Heart left ventricle (tissue), 16 donors: ENCODE measurements at regions not wholly inside any gene's neighbourhood (a gene's known extent, or its start where the extent isn't known, plus 50 kb on each side); places are given as distances from the start of the nearest gene placed in this dataset.

ENCODE experiments used
- ATAC-seq, 4 donors: fragments of 200-7000 bp; cut with Tn5 transposase; one replicate each; pipeline ENCODE4 v1.9.1; 2020 to 2022; ENCODE audit warnings: moderate library complexity in 4 of 4, mild to moderate bottlenecking in 3 of 4, moderate number of reproducible peaks in 1 of 4
- DNase-seq, 5 donors: peaks; one replicate each; pipeline ENCODE4 v3.0.0-alpha.2; 2020
- H3K27ac ChIP-seq, 12 donors: fragments of 200-600 bp; sonication (generic) in 4 of 12; one replicate each; pipeline versions ENCODE4 v1.5.0 to v1.8.0; 2016 to 2022; ENCODE audit warnings: mild to moderate bottlenecking in 2 of 12
- H3K27me3 ChIP-seq, 9 donors: fragments of 200-600 bp; sonication (generic) in 2 of 9; one replicate each; pipeline versions ENCODE4 v1.5.1 to v1.8.0; 2016 to 2022; ENCODE audit warnings: mild to moderate bottlenecking in 3 of 9
- H3K36me3 ChIP-seq, 9 donors: fragments of 200-600 bp; sonication (generic) in 2 of 9; one replicate each; pipeline versions ENCODE4 v1.5.0 to v1.8.0; 2018 to 2022; ENCODE audit warnings: mild to moderate bottlenecking in 2 of 9
- H3K4me1 ChIP-seq, 12 donors: fragments of 200-600 bp; sonication (generic) in 4 of 12; one replicate each; pipeline versions ENCODE4 v1.5.0 to v1.8.0; 2016 to 2022; ENCODE audit warnings: mild to moderate bottlenecking in 3 of 12
- H3K4me3 ChIP-seq, 12 donors: fragments of 200-600 bp; sonication (generic) in 4 of 12; one replicate each; pipeline versions ENCODE4 v1.5.0 to v1.8.0; 2017 to 2022; ENCODE audit warnings: mild to moderate bottlenecking in 9 of 12, moderate library complexity in 4 of 12
- H3K9me3 ChIP-seq, 12 donors: fragments of 200-600 bp; sonication (generic) in 4 of 12; one replicate each; pipeline versions ENCODE4 v1.5.0 to v1.8.0; 2016 to 2022; ENCODE audit warnings: mild to moderate bottlenecking in 1 of 12
- POLR2A ChIP-seq, 2 donors: fragments of 450-650 bp; IDR thresholded peaks; one replicate each; pipeline ENCODE4 v1.6.1; 2017; ENCODE audit warnings: antibody characterized with exemption in 2 of 2, mild to moderate bottlenecking in 2 of 2, moderate library complexity in 2 of 2
- WGBS, 4 donors: extraction: QIAGEN DNeasy Blood & Tissue Kit in 2 of 4; methylation state at CpG; one replicate each; pipeline versions ENCODE4 v1.1.5 to v1.1.7; 2013 to 2018; 5-methylcytosine and 5-hydroxymethylcytosine counted together
- intact Hi-C, 10 donors: fragments of 100-400 bp; cut with DNase I; formaldehyde crosslinking; loops; one replicate each; pipeline versions ENCODE4 v1.11.1 to v1.14.2; 2022
- TF ChIP-seq, protein P1 (sequence below), 12 donors: fragments of 200-600 bp; sonication (generic) in 4 of 12; IDR thresholded peaks; one replicate each; pipeline versions ENCODE4 v1.5.0 to v1.8.0; 2018 to 2022; ENCODE audit warnings: antibody characterized with exemption in 12 of 12, mild to moderate bottlenecking in 5 of 12
- donor health status: ischemic (EF 13 %, LVEDD 7.1; RV severe dilation, severe dysfunction).
- donor health status: healthy with polysubstance abuse.
- donor health status: DM: no; HTN: yes; CAD: no.
- donor health status: DM: no; HTN: no; CAD: no.
- donor health status: ischemic (EF 25% LVEDD 6.9; RV normal size, moderate dysfunction).
- donor health status: ischemic (EF 25% LVEDD 5.7; RV mildly dilated, moderate dysfunction).
- donor health status: healthy.
- donor health status: DM: yes; HTN: yes; CAD: no.
- donor health status: ischemic (EF 35%, LVEDD 5.7; RV mildly dilated, moderate dysfunction).
- donor health status: nonischemic (EF 11% LVEDD 7.7; RV severe dilation, severe dysfunction).
- donor health status: DM: yes; HTN: yes; CAD: no.
- donor health status: PGD.
- donor health status: ischemic (EF 29% LVEDD 5.4; RV normal size, mild dysfunction).
- donor health status: nonischemic (EF 23%, LVEDD 6.1; RV moderate dilation, normal function).

DNA sequence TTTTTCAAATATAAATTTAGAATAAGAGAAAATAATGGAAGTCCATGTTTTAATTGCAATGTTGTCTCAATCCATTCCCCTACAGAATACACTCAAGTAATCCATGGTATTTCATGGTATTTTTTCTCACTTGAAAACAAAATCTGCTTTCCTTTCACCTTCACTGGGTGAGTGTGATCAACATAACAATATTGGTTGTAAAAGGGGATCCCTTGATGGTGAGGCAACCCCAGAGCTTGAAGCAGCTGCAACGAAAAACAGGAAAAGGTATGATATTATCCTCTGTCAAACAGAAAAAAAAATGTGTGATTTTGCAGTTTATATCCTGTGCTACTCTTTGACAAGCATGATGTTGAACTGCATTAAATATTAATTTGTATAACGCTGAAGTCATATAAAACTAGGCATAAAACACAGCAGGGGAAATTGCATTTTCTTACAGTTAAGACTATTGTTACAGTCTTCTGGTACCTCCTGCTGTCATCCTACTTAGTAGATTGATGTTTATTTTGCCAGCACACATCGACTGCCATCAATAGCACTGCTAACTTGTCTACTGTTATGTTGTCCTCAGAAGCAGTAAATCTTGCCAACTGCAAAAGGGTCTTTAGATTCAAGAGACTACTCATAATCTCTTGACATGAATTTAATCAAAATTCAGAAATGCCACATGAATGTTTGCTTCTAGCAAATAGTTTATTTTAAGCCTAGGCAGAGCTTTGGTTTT lies 373.1 kb upstream of the MIR17HG start:
- 16 to 24% (median 21%) methylated on average over 3 of the region's 3 CpGs for WGBS, 4 donors
- Histone ChIP-seq H3K36me3 (no peaks in the 10 kb centered on the region), H3K9me3 (no peaks in the 10 kb centered on the region), H3K4me1 (no peaks in the 10 kb centered on the region), H3K27ac (no peak overlapping the region), H3K4me3 (no peak overlapping the region), H3K27me3 (no peaks in the 10 kb centered on the region)
- intact Hi-C loops, result no loop called here
- ATAC-seq (no peak), DNase-seq (no peak)
- TF ChIP-seq, protein P1, sequence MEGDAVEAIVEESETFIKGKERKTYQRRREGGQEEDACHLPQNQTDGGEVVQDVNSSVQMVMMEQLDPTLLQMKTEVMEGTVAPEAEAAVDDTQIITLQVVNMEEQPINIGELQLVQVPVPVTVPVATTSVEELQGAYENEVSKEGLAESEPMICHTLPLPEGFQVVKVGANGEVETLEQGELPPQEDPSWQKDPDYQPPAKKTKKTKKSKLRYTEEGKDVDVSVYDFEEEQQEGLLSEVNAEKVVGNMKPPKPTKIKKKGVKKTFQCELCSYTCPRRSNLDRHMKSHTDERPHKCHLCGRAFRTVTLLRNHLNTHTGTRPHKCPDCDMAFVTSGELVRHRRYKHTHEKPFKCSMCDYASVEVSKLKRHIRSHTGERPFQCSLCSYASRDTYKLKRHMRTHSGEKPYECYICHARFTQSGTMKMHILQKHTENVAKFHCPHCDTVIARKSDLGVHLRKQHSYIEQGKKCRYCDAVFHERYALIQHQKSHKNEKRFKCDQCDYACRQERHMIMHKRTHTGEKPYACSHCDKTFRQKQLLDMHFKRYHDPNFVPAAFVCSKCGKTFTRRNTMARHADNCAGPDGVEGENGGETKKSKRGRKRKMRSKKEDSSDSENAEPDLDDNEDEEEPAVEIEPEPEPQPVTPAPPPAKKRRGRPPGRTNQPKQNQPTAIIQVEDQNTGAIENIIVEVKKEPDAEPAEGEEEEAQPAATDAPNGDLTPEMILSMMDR (IDR thresholded peaks at IDR 0.05), result no peak
- no peak for TF ChIP-seq POLR2A (IDR thresholded peaks at IDR 0.05)

DNA sequence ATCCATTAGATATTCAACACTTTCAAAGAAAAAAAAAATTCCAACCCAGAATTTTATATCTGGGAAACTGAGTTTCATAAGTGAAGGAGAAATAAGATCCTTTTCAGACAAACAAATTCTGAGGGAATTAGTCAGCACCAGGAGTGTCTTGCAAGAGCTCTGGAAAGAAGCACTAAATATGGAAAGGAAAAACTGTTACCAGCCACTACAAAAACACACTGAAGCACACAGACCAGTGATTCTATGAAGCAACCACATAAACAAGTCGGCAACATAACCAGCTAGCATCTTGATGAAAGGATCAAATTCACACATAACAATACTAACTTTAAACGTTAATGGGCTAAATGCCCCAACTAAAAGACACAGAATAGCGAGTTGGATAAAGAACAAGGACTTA lies 368.4 kb upstream of the MIR17HG start:
- no peaks in the 10 kb centered on the region for H3K4me1 ChIP-seq
- H3K27ac ChIP-seq, result no peak overlapping the region
- intact Hi-C loops, result no loop called here
- TF ChIP-seq, protein P1 (IDR thresholded peaks at IDR 0.05), result no peak
- no peak for TF ChIP-seq POLR2A (IDR thresholded peaks at IDR 0.05)
- WGBS, 4 donors, result 71 to 87% (median 81%) methylated on average over 3 of the region's 3 CpGs
- no peaks in the 10 kb centered on the region for H3K9me3 ChIP-seq
- H3K4me3 ChIP-seq, result no peak overlapping the region
- no peaks in the 10 kb centered on the region for H3K27me3 ChIP-seq
- ATAC-seq (no peak), DNase-seq (no peak)
- H3K36me3 ChIP-seq, result no peaks in the 10 kb centered on the region

- ATAC-seq, result no peak
- H3K4me1 ChIP-seq, result no peaks in the 10 kb centered on the region
- TF ChIP-seq POLR2A (IDR thresholded peaks at IDR 0.05), result no peak
- TF ChIP-seq, protein P1 (IDR thresholded peaks at IDR 0.05), result no peak
- H3K9me3 ChIP-seq, result no peaks in the 10 kb centered on the region
- intact Hi-C loops, result no loop called here
- DNase-seq, result no peak
- no peaks in the 10 kb centered on the region for H3K36me3 ChIP-seq
- H3K27ac ChIP-seq, result no peak overlapping the region
- WGBS, 4 donors, result 84 to 94% (median 90%) methylated on average over 6 of the region's 6 CpGs
- no peak overlapping the region for H3K4me3 ChIP-seq
- no peaks in the 10 kb centered on the region for H3K27me3 ChIP-seq
These were observed 362.7 kb upstream of the MIR17HG start for GRCh38 chr13:90984756-90985155.

DNA sequence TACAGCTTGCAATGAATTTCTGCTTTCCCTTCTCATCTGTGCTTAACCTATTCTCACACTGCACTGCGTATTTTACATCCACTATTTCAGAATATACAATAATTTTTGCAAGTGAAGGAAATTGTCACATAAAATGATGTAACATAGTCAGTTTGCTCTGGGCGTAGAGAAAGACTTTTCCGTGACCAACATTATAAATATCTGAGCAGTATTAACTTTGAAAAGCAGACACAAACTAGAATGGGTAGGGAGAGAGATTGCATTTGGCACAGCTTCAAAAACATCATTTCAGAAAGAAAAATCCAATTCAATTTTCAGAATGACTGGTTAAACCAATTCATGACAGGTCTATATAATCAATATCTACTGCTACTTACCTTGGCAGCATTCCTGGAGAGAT lies 352.5 kb upstream of the MIR17HG start:
- intact Hi-C loops, result no loop called here
- ATAC-seq, result no peak
- WGBS, 4 donors, result 77 to 88% (median 83%) methylated on average over 3 of the region's 3 CpGs
- H3K27me3 ChIP-seq, result no peaks in the 10 kb centered on the region
- no peak overlapping the region for H3K4me3 ChIP-seq
- DNase-seq, result no peak
- no peaks in the 10 kb centered on the region for H3K36me3 ChIP-seq
- H3K27ac ChIP-seq, result no peak overlapping the region
- no peak for TF ChIP-seq POLR2A (IDR thresholded peaks at IDR 0.05)
- TF ChIP-seq, protein P1 (IDR thresholded peaks at IDR 0.05), result no peak
- H3K4me1 ChIP-seq, result no peaks in the 10 kb centered on the region
- H3K9me3 ChIP-seq, result no peaks in the 10 kb centered on the region
